SIG-M5 treated with dmso at 0.1 percent for 504 hours (cell line): ENCODE measurements at regions not wholly inside any gene's neighbourhood (a gene's known extent, or its start where the extent isn't known, plus 50 kb on each side); places are given as distances from the start of the nearest gene placed in this dataset.

Experiments
- DNase-seq: peaks from one replicate; lab custom pipeline; 2025; ENCODE audit not compliant: unreplicated experiment; lab: John Stamatoyannopoulos, UW

DNA sequence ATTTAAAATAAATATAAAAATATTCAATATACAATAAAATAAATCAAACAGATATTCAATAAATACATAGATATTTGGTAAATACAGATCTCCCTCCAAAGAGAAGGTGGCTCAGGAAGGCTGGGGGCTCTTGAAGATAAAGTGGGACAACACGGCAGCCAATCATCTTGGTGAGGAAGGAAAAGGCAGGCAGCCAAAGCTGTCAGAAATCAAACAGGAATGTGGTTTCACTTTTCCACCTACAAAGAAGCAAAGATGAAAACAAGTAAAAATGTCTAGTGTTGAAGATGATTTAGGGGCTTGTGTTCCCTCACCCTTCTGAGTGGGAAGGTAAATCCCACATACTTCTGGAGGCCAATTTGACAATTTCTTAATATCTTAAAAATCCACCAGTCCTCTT lies 85.7 kb downstream of the B3GNT2 start:
- no peak for DNase-seq

DNA sequence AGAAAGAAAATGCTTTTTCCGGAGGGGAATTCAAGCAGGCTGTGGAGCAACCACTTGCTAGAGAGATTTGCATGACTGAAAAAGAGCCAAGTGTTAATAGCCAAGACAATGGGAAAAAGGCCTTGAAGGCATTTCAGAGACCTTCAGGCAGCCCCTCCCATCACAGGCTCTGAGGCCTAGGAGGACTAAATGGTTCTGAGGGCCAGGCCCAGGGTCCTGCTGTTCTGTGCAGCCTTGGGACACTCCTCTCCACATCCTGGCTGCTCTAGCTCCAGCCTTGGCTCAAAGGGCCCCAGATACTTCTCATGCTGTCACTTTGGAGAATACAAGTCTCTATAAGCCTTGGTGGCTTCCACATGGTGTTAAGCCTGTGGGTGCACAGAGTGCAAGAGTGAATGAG lies 81.8 kb downstream of the B3GNT2 start:
- no peak for DNase-seq
